ENCODE measurements at regions not wholly inside any gene's neighbourhood (a gene's known extent, or its start where the extent isn't known, plus 50 kb on each side); places are given as distances from the start of the nearest gene placed in this dataset.

DNA sequence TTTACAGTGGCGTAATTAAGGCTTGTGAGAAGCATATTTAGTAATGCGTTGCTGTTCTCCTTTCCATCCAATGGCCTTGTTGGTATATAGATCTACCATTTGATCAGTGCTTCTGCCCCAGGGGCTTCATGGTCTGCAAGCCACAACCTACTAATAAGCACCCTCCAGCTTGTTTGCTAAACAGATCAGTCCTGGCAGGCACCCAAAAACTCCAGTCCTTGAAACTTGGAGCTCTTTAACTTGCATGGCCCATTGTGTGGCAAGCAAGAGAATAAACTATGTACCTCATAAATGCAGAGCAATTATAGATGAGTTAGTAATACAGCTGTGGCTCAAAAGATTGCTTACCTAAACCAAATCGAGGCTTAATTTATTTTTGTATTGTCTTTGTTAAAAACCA lies 158.5 kb downstream of the FTCDNL1 start:
- H3K4me3 ChIP-seq (ENCODE audit: low read depth, low read length): no peak overlapping the region
- TF ChIP-seq CTCF (IDR thresholded peaks at IDR 0.05; ENCODE audit: low read depth, low read length): no peak

- no peak overlapping the region for H3K4me3 ChIP-seq (ENCODE audit: low read depth, low read length)
- TF ChIP-seq CTCF (IDR thresholded peaks at IDR 0.05; ENCODE audit: low read depth, low read length): no peak
Measured at GRCh38 chr2:199690225-199690624, 160.8 kb downstream of the FTCDNL1 start.

DNA sequence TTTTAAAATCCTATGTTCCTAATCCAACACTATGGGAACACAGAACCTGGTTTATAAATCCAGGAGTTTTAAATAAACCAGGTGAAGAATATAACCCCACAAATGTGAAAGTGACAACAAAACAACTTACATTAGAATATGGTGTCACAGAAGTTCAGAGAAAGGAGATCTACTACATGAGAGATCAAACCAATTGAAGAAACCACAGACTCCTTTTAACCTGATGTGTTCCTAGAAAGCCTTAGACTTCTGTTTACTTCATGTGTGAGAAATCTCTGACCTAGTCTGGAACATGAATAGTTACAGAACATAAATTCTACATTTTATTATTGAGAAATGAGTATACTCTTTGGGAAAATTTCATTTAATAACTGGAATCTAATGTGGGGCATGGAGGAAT lies 165.3 kb downstream of the FTCDNL1 start:
- H3K4me3 ChIP-seq (ENCODE audit: low read depth, low read length): no peak overlapping the region
- no peak for TF ChIP-seq CTCF (IDR thresholded peaks at IDR 0.05; ENCODE audit: low read depth, low read length)

GRCh38 chr2:199684832-199685231 lies 166.2 kb downstream of the FTCDNL1 start:
- no peak for TF ChIP-seq CTCF (IDR thresholded peaks at IDR 0.05; ENCODE audit: low read depth, low read length)

GRCh38 chr2:199684168-199684567 lies 166.8 kb downstream of the FTCDNL1 start:
- no peak overlapping the region for H3K4me3 ChIP-seq (ENCODE audit: low read depth, low read length)
- TF ChIP-seq CTCF (IDR thresholded peaks at IDR 0.05; ENCODE audit: low read depth, low read length): no peak

More at GRCh38 chr2:199684832-199685231, 166.2 kb downstream of the FTCDNL1 start:
- H3K4me3 ChIP-seq (ENCODE audit: low read depth, low read length): no peak overlapping the region

DNA sequence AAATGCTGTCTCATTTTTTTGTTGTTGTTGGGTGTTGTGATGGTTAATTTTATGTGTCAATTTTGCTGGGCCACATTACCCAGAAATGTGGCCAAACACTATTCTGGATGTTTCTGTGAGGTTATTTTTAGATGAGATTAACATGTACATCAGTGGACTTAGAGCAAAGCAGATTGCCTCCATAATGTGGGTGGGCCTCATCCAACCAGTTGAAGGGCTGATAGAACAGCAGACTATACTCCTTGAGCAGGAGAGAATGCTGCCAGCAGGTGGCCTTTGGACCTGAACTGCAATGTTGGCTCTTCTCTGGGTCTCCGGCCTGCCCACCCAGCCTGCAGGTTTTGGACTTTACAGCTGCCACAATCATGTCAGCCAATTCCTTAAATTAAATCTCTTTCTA lies 169.0 kb downstream of the FTCDNL1 start:
- no peak overlapping the region for H3K4me3 ChIP-seq (ENCODE audit: low read depth, low read length)
- TF ChIP-seq CTCF (IDR thresholded peaks at IDR 0.05; ENCODE audit: low read depth, low read length): no peak

GRCh38 chr2:199680482-199680881 lies 170.5 kb downstream of the FTCDNL1 start:
- TF ChIP-seq CTCF (IDR thresholded peaks at IDR 0.05; ENCODE audit: low read depth, low read length): no peak

More at GRCh38 chr2:199680482-199680881, 170.5 kb downstream of the FTCDNL1 start:
- no peak overlapping the region for H3K4me3 ChIP-seq (ENCODE audit: low read depth, low read length)
